HepG2 (cell line): ENCODE measurements at regions not wholly inside any gene's neighbourhood (a gene's known extent, or its start where the extent isn't known, plus 50 kb on each side); places are given as distances from the start of the nearest gene placed in this dataset.

Experiments
- ATAC-seq: fragments of 200-7000 bp; cut with Tn5 transposase; 3 replicates; pipeline ENCODE4 v1.9.1; 2020; ENCODE audit warnings: mild to moderate bottlenecking, moderate library complexity
- BruUV-seq: library from RNA; stranded (reverse); fragments of 400-500 nt; replicated peaks from 2 replicates; lab custom pipeline; 2021; lab: Mats Ljungman, UMichigan
- CTCF ChIA-PET: fragments of 300-600 bp; formaldehyde crosslinking; extraction: SDS; loops from one replicate; lab custom pipeline; 2021; ENCODE audit warnings: low total read pairs, inconsistent platforms, low intra/inter-chr PET ratio; lab: Yijun Ruan, JAX
- POLR2A ChIA-PET: fragments of 350-600 bp; sonication (Branson Sonifier 250); formaldehyde crosslinking; loops from one replicate; lab custom pipeline; 2020; ENCODE audit warnings: antibody characterized with exemption, inconsistent platforms; lab: Yijun Ruan, JAX
- DNase-seq: peaks from one replicate; pipeline ENCODE4 v3.0.0-alpha.2; 2015; ENCODE audit warnings: low spot score
- FAIRE-seq: peaks from 3 replicates; lab custom pipeline; 2011; peaks lifted over from hg19 to GRCh38; lab: Jason Lieb, UNC
- H2AFZ ChIP-seq: one replicate; pipeline ENCODE4 v1.6.1; 2011; ENCODE audit warnings: low read length, inconsistent platforms
- H3K27ac ChIP-seq: fragments of 300-600 bp; 3 replicates; pipeline ENCODE4 v1.8.0; 2011; ENCODE audit warnings: mixed run types, mild to moderate bottlenecking, mixed read lengths, low read length, inconsistent platforms; ENCODE audit not compliant: insufficient read depth; ENCODE audit errors: extremely low read length
- H3K27me3 ChIP-seq, 2 experiments: fragments of 200-600 bp in 1 of 2; 2 replicates in 1 of 2; 3 replicates in 1 of 2; pipeline versions ENCODE4 v1.6.0 to v1.8.0; 2011; ENCODE audit warnings: low read length in 2 of 2, mild to moderate bottlenecking in 2 of 2, moderate library complexity in 2 of 2, inconsistent platforms in 1 of 2; ENCODE audit not compliant: insufficient read depth in 2 of 2, control insufficient read depth in 1 of 2
- H3K36me3 ChIP-seq, 2 experiments: fragments of 200-600 bp in 1 of 2; replicated peaks in 1 of 2; 2 replicates in 1 of 2; 3 replicates in 1 of 2; pipeline versions ENCODE4 v1.5.1 to v1.8.0; 2011; ENCODE audit warnings: low read length in 2 of 2, inconsistent platforms in 1 of 2; ENCODE audit not compliant: insufficient read depth in 2 of 2, control insufficient read depth in 1 of 2
- H3K4me1 ChIP-seq: 2 replicates; pipeline ENCODE4 v1.5.1; 2012; ENCODE audit warnings: low read length, inconsistent platforms; ENCODE audit not compliant: insufficient read depth
- H3K4me2 ChIP-seq: 2 replicates; pipeline ENCODE4 v1.6.0; 2011; ENCODE audit warnings: low read depth, low read length, inconsistent platforms
- H3K4me3 ChIP-seq, 3 experiments: fragments of 200-600 bp in 1 of 3; sonication (generic), shearing (Covaris generic) in 1 of 3; replicated peaks in 1 of 3; 2 replicates each; pipeline ENCODE4 v1.5.1; 2011 to 2016; ENCODE audit warnings: low read length in 3 of 3, inconsistent platforms in 2 of 3, low read depth in 2 of 3, mild to moderate bottlenecking in 2 of 3, control low read depth in 1 of 3, mixed read lengths in 1 of 3; ENCODE audit not compliant: insufficient read depth in 1 of 3
- H3K79me2 ChIP-seq: one replicate; pipeline ENCODE4 v1.6.1; 2011; ENCODE audit warnings: low read length, inconsistent platforms; ENCODE audit not compliant: insufficient read depth
- H3K9ac ChIP-seq: 2 replicates; pipeline ENCODE4 v1.6.0; 2011; ENCODE audit warnings: mild to moderate bottlenecking, low read depth, low read length, inconsistent platforms; ENCODE audit not compliant: insufficient read depth
- H3K9me3 ChIP-seq: 2 replicates; pipeline ENCODE4 v1.5.1; 2012; ENCODE audit warnings: mild to moderate bottlenecking, low read length
- H4K20me1 ChIP-seq: 2 replicates; pipeline ENCODE4 v1.6.0; 2011; ENCODE audit warnings: inconsistent platforms, mild to moderate bottlenecking, low read length, moderate library complexity; ENCODE audit not compliant: insufficient read depth
- MAFK ChIP-seq, 2 experiments: IDR thresholded peaks in 1 of 2; conservative IDR thresholded peaks in 1 of 2; 2 replicates each; pipeline ENCODE4 v1.6.1; 2011; ENCODE audit warnings: improper control_type of control experiment in 2 of 2, low read length in 2 of 2
- NFE2L1 ChIP-seq: sonication (generic); formaldehyde crosslinking; IDR thresholded peaks from 2 replicates; pipeline ENCODE4 v1.4.0; 2020; ENCODE audit warnings: missing genetic modification reagents, mild to moderate bottlenecking, borderline replicate concordance
- ZNF230 ChIP-seq: sonication (generic); formaldehyde crosslinking; IDR thresholded peaks from 2 replicates; pipeline ENCODE4 v1.4.0; 2020; ENCODE audit warnings: mild to moderate bottlenecking, missing genetic modification reagents
- ZNF629 ChIP-seq: sonication (generic); formaldehyde crosslinking; conservative IDR thresholded peaks from 2 replicates; pipeline ENCODE4 v1.5.0; 2020; ENCODE audit warnings: missing genetic modification reagents
- WGBS: methylation state at CpG from one replicate; pipeline ENCODE4 v1.1.6; 2017; ENCODE audit warnings: low lambda C conversion rate; 5-methylcytosine and 5-hydroxymethylcytosine counted together
- in situ Hi-C: cut with HindIII; loops from 2 replicates; pipeline ENCODE4 v1.10.0; 2017; ENCODE audit warnings: low pct_unique_long_range_greater_than_20kb; ENCODE audit not compliant: extremely low pct_ligation_motif_present
- intact Hi-C: fragments of 100-400 bp; cut with micrococcal nuclease; formaldehyde crosslinking; loops from one replicate; pipeline ENCODE4 v1.10.0; 2022; ENCODE audit not compliant: unreplicated experiment

GRCh38 chr3:106338582-106339214 is 469.9 kb upstream of the CBLB start:
- intact Hi-C loops (no loop called here), in situ Hi-C loops (no loop called here)
- H3K4me1 ChIP-seq, result no peaks in the 10 kb centered on the region
- no peak overlapping the region for H3K4me3 ChIP-seq
- no peak overlapping the region for H3K9ac ChIP-seq
- no peak overlapping the region for H3K4me2 ChIP-seq
- H3K36me3 ChIP-seq, result no peaks in the 10 kb centered on the region
- no peaks in the 10 kb centered on the region for H4K20me1 ChIP-seq
- no peaks in the 10 kb centered on the region for H3K9me3 ChIP-seq
- H3K27ac ChIP-seq, result no peak overlapping the region
- FAIRE-seq (no peak), DNase-seq (no peak), ATAC-seq (no peak)
- H3K27me3 ChIP-seq, result no peaks in the 10 kb centered on the region
- no peak overlapping the region for H2AFZ ChIP-seq
- POLR2A ChIA-PET, result no interaction called here
- CTCF ChIA-PET, result no interaction called here
- WGBS, result 43% methylated on average over 5 of the region's 5 CpGs
- TF ChIP-seq ZNF629 (CRISPR knock-in tag) (peak; percentile 34; the same call in 1 of the 2 replicates), NFE2L1 (CRISPR knock-in tag) (no peak)
- TF ChIP-seq, all 625 proteins: peak for 1
- BruUV-seq, result no TSS peak
- no peaks in the 10 kb centered on the region for H3K79me2 ChIP-seq

- H3K36me3 ChIP-seq, result no peaks in the 10 kb centered on the region
- DNase-seq, result no peak
- no peak overlapping the region for H3K4me3 ChIP-seq
- no peak for FAIRE-seq
- no peaks in the 10 kb centered on the region for H3K27me3 ChIP-seq
- no peak for ATAC-seq
- in situ Hi-C loops, result no loop called here
- H4K20me1 ChIP-seq, result no peaks in the 10 kb centered on the region
- BruUV-seq, result no TSS peak
- H3K4me1 ChIP-seq, result no peaks in the 10 kb centered on the region
- CTCF ChIA-PET, result no interaction called here
- POLR2A ChIA-PET, result no interaction called here
- no peak overlapping the region for H3K27ac ChIP-seq
- WGBS, result 23% methylated on average over 5 of the region's 5 CpGs
- H2AFZ ChIP-seq, result no peak overlapping the region
- TF ChIP-seq MAFK (conservative IDR thresholded peaks at IDR 0.05 in 1 of 2, IDR thresholded peaks at IDR 0.05 in 1 of 2; ENCODE audit: low read length in 2 of 2) (peak in 1 of 2 experiments; percentile 20; a peak in 1 of 4 replicates), ZNF230 (CRISPR knock-in tag) (no peak)
- TF ChIP-seq, all 625 proteins: peak for 1
- no peak overlapping the region for H3K9ac ChIP-seq
- H3K9me3 ChIP-seq, result no peaks in the 10 kb centered on the region
- no peaks in the 10 kb centered on the region for H3K79me2 ChIP-seq
- no peak overlapping the region for H3K4me2 ChIP-seq
- intact Hi-C loops, result no loop called here
These were observed 470.7 kb upstream of the CBLB start for GRCh38 chr3:106339551-106339950.
